PFSK-1 (cell line): ENCODE measurements at regions not wholly inside any gene's neighbourhood (a gene's known extent, or its start where the extent isn't known, plus 50 kb on each side); places are given as distances from the start of the nearest gene placed in this dataset.

Experiments
- FOXP2 ChIP-seq: optimal IDR thresholded peaks from 2 replicates; pipeline ENCODE3; 2011; ENCODE audit warnings: borderline replicate concordance, control low read depth, inconsistent platforms; ENCODE audit not compliant: insufficient read depth; ENCODE audit errors: extremely low read length, extremely low read depth
- POLR2AphosphoS5 ChIP-seq: IDR thresholded peaks from 2 replicates; pipeline ENCODE4 v1.6.1; 2012; ENCODE audit warnings: low read depth, mild to moderate bottlenecking, control low read depth, low read length, moderate library complexity
- REST ChIP-seq, 2 experiments: IDR thresholded peaks; 2 replicates each; pipeline versions ENCODE4 v1.6.1 to v1.8.0; 2011 to 2012; ENCODE audit warnings: low read depth in 2 of 2, low read length in 2 of 2, control low read depth in 1 of 2, inconsistent platforms in 1 of 2, mild to moderate bottlenecking in 1 of 2, moderate library complexity in 1 of 2; ENCODE audit not compliant: insufficient read depth in 1 of 2
- SIN3A ChIP-seq: IDR thresholded peaks from 2 replicates; pipeline ENCODE4 v1.6.1; 2012; ENCODE audit warnings: mild to moderate bottlenecking, low read length, moderate library complexity, borderline replicate concordance; ENCODE audit not compliant: insufficient read depth
- TAF1 ChIP-seq: IDR thresholded peaks from 2 replicates; pipeline ENCODE4 v1.6.1; 2012; ENCODE audit warnings: low read length, control low read depth, borderline replicate concordance; ENCODE audit not compliant: insufficient read depth

DNA sequence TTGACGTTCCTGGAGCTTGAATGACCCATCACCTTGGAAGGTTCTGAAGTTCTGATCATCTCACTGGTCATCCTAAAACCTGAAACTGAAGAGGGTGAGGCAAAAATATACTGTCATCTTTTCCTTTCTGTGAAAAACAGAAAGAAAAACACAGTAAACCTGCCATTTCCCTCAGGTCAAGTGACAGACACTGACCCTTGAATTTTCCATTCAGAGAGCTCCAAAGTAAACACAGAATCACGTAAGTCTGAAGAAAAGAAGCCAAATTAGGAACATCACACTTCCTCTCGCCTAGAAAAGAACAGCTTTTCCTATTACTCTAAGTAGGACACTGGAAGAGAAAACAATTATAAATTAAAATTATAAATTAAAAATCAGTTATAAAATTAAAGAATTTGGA is 78.7 kb upstream of the TGFBR2 start:
- no peak for TF ChIP-seq FOXP2
- TF ChIP-seq REST (IDR thresholded peaks at IDR 0.05; ENCODE audit: insufficient read depth in 1 of 2, low read depth in 2 of 2, low read length in 2 of 2): no peak

DNA sequence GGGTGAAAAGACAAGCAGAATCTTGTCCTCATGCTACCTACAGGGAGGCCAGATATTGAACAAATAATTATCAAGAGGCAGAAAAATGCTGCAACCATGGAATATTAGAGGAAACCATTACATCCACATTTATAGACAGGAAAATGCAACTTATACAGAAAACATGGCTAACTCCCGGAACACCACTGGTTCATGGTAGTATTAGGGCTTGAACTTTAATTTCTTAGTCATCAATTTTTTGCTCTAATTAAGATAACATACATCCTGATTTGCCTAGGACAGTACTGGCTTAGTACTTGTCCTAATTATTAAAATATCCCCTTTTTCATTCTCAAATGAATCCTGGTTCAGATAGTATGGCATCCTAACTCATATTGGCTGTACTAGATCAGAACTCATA is 76.3 kb upstream of the TGFBR2 start:
- TF ChIP-seq TAF1 (no peak), FOXP2 (no peak)

GRCh38 chr3:30531017-30531570 is 75.3 kb upstream of the TGFBR2 start:
- TF ChIP-seq POLR2AphosphoS5: no peak
- no peak for TF ChIP-seq FOXP2
- TF ChIP-seq TAF1: no peak
- TF ChIP-seq SIN3A: no peak
- no peak for TF ChIP-seq REST (IDR thresholded peaks at IDR 0.05; ENCODE audit: insufficient read depth in 1 of 2, low read depth in 2 of 2, low read length in 2 of 2)

DNA sequence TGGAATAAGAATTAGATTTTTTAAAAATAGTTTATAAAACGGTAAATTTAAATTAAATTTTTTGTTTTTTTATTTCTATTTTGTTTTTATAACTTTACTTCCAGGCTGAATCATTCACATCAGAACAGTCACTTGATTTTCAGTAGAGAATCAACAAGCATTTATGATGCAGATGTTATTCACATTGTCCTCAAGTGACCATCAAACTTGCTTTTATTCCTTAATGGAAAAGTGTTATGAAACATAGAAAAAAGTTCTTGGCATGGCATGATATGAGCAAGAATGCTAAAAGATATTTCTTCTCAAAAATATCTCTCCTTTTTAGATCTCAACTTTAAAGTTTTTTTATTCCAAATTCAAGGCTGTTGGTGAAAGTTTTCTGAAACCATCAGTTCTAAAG is 70.9 kb upstream of the TGFBR2 start:
- TF ChIP-seq TAF1: no peak
- no peak for TF ChIP-seq SIN3A
- no peak for TF ChIP-seq REST (IDR thresholded peaks at IDR 0.05; ENCODE audit: insufficient read depth in 1 of 2, low read depth in 2 of 2, low read length in 2 of 2)
- no peak for TF ChIP-seq POLR2AphosphoS5
- no peak for TF ChIP-seq FOXP2

DNA sequence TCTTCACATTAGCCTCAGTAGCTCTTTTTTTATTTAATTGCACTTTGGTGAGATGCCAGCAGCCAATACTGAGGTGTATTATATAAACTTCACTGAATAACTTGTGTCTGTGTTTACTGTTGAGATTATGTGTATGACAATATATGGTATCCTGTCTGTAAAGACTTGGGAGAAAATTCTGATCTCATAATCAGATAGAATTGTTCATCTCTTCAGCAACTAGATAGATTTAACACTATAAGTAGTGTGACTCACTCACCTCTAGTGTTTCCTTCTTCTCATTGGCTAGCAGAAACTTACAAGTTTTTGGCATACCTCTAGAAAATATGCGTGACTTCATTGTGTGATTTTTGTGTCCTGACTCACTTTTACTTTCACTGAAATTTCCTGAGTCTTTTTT is 67.6 kb upstream of the TGFBR2 start:
- TF ChIP-seq REST (IDR thresholded peaks at IDR 0.05; ENCODE audit: insufficient read depth in 1 of 2, low read depth in 2 of 2, low read length in 2 of 2) (no peak), TAF1 (no peak), POLR2AphosphoS5 (no peak), SIN3A (no peak), FOXP2 (no peak)

GRCh38 chr3:30539206-30539605 is 67.2 kb upstream of the TGFBR2 start:
- TF ChIP-seq POLR2AphosphoS5 (no peak), FOXP2 (no peak), REST (IDR thresholded peaks at IDR 0.05; ENCODE audit: insufficient read depth in 1 of 2, low read depth in 2 of 2, low read length in 2 of 2) (no peak), TAF1 (no peak)
